ENCODE measurements at regions not wholly inside any gene's neighbourhood (a gene's known extent, or its start where the extent isn't known, plus 50 kb on each side); places are given as distances from the start of the nearest gene placed in this dataset.

GRCh38 chr13:88895261-88895941 lies 1224.2 kb downstream of the SLITRK5 start:
- no peak for TF ChIP-seq CTCF (IDR thresholded peaks at IDR 0.05)
- TF ChIP-seq POLR2A (IDR thresholded peaks at IDR 0.05), result no peak
- TF ChIP-seq EP300 (IDR thresholded peaks at IDR 0.05; ENCODE audit: low read depth), result no peak
- TF ChIP-seq POLR2AphosphoS5 (IDR thresholded peaks at IDR 0.05), result no peak
